ENCODE measurements at regions not wholly inside any gene's neighbourhood (a gene's known extent, or its start where the extent isn't known, plus 50 kb on each side); places are given as distances from the start of the nearest gene placed in this dataset.

- H3K9ac ChIP-seq (replicated peaks; ENCODE audit: extremely low read depth, insufficient read depth, low read length): no peak overlapping the region
- H3K27me3 ChIP-seq (ENCODE audit: control insufficient read depth in 2 of 2, insufficient read depth in 2 of 2, low read length in 2 of 2): no peaks in the 10 kb centered on the region
- peaks cover 9% of the 10 kb centered on the region for H3K4me1 ChIP-seq (ENCODE audit: control insufficient read depth, extremely low read depth, insufficient read depth, low read length)
- peak overlapping the region; percentile 86 for H3K27ac ChIP-seq (ENCODE audit: insufficient read depth, low read depth, low read length)
- H4K20me1 ChIP-seq (replicated peaks; ENCODE audit: control insufficient read depth, extremely low read depth, insufficient read depth, low read length): no peaks in the 10 kb centered on the region
- H2AFZ ChIP-seq (ENCODE audit: low read depth, low read length): no peak overlapping the region
- H3K4me3 ChIP-seq (replicated peaks in 1 of 3; ENCODE audit: insufficient read depth in 1 of 3, low read depth in 1 of 3, low read length in 3 of 3): no peak overlapping the region
- H3K4me2 ChIP-seq (ENCODE audit: insufficient read depth, low read length): no peak overlapping the region
- H3K9me1 ChIP-seq (replicated peaks; ENCODE audit: control insufficient read depth, extremely low read depth, insufficient read depth, low read length): no peaks in the 10 kb centered on the region
- H3K9me3 ChIP-seq (replicated peaks; ENCODE audit: control insufficient read depth, insufficient read depth, low read length): peaks cover 5% of the 10 kb centered on the region
- no peak for DNase-seq (ENCODE audit: low read depth, low spot score)
- dilution Hi-C loops (cut with MboI; ENCODE audit: extremely low pct_ligation_motif_present, low sequenced_read_pairs): no loop called here
- FAIRE-seq: no peak
- H3K36me3 ChIP-seq (ENCODE audit: control insufficient read depth in 2 of 2, extremely low read depth in 1 of 2, insufficient read depth in 2 of 2, low read length in 2 of 2): no peaks in the 10 kb centered on the region
- intact Hi-C loops (cut with micrococcal nuclease): loop anchor here (2.0 kb wide), 1 partner anchor 25 kb away; no protein-coding TSS in a partner anchor
- no TSS peak for BruUV-seq (replicated peaks)
- POLR2A ChIA-PET: no interaction called here
- TF ChIP-seq EZH2 (IDR thresholded peaks at IDR 0.05; ENCODE audit: borderline replicate concordance, low read depth, low read length, severe bottlenecking): no peak
- TF ChIP-seq MYC (IDR thresholded peaks at IDR 0.05; ENCODE audit: low read depth, low read length): no peak
- no peak for TF ChIP-seq GATA2 (IDR thresholded peaks at IDR 0.05; ENCODE audit: insufficient read depth, insufficient read length, low read depth, low read length)
- no peak for TF ChIP-seq JUN (IDR thresholded peaks at IDR 0.05; ENCODE audit: borderline replicate concordance, insufficient read depth, insufficient read length, low read depth)
- no peak for TF ChIP-seq CTCF (IDR thresholded peaks at IDR 0.05; ENCODE audit: extremely low read depth in 1 of 2, insufficient read depth in 1 of 2, low read depth in 1 of 2, low read length in 2 of 2)
- no peak for TF ChIP-seq POLR2AphosphoS5 (IDR thresholded peaks at IDR 0.05; ENCODE audit: insufficient read depth, low read depth, low read length)
- TF ChIP-seq POLR2A (IDR thresholded peaks at IDR 0.05; ENCODE audit: low read depth, low read length): no peak
- TF ChIP-seq MAX (IDR thresholded peaks at IDR 0.05; ENCODE audit: insufficient read depth, insufficient read length): no peak
- no peak for TF ChIP-seq FOS (IDR thresholded peaks at IDR 0.05; ENCODE audit: borderline replicate concordance, insufficient read depth, low read length)
- H3K79me2 ChIP-seq (ENCODE audit: control insufficient read depth, insufficient read depth, low read length): no peaks in the 10 kb centered on the region
- CTCF ChIA-PET: no interaction called here
These were observed 109.6 kb upstream of the FAM3C start for GRCh38 chr7:121505540-121506182.
